NCI-H524 (cell line): ENCODE measurements at regions not wholly inside any gene's neighbourhood (a gene's known extent, or its start where the extent isn't known, plus 50 kb on each side); places are given as distances from the start of the nearest gene placed in this dataset.

Experiments used
- DNase-seq, 2 experiments: peaks; one replicate each; lab custom pipeline; 2025; lab: John Stamatoyannopoulos, UW

GRCh38 chr5:158368686-158369085 is 509.7 kb upstream of the CLINT1 start:
- peak in 1 of 2 experiments; percentile 75 for DNase-seq

GRCh38 chr5:158364367-158364766 is 505.4 kb upstream of the CLINT1 start:
- no peak for DNase-seq

- DNase-seq: no peak
These were observed 496.0 kb upstream of the CLINT1 start for GRCh38 chr5:158354958-158355357.

- peak in 1 of 2 experiments; percentile 37 for DNase-seq
These were observed 492.7 kb upstream of the CLINT1 start for GRCh38 chr5:158351485-158352125.

- DNase-seq: no peak
These were observed 491.0 kb upstream of the CLINT1 start for GRCh38 chr5:158349987-158350386.

- no peak for DNase-seq
These were observed 485.4 kb upstream of the CLINT1 start for GRCh38 chr5:158344376-158344775.

- no peak for DNase-seq
These were observed 481.7 kb upstream of the CLINT1 start for GRCh38 chr5:158340608-158341007.

- DNase-seq: peak in 1 of 2 experiments; percentile 14
These were observed 467.3 kb upstream of the CLINT1 start for GRCh38 chr5:158326256-158326655.

GRCh38 chr5:158324236-158324635 is 465.3 kb upstream of the CLINT1 start:
- peak; percentile 27 to 71 for DNase-seq

- DNase-seq: no peak
These were observed 463.7 kb upstream of the CLINT1 start for GRCh38 chr5:158322620-158323019.

- DNase-seq: no peak
These were observed 462.0 kb upstream of the CLINT1 start for GRCh38 chr5:158320934-158321333.

- DNase-seq: peak; percentile 74 to 92
These were observed 461.3 kb upstream of the CLINT1 start for GRCh38 chr5:158320178-158320674.

GRCh38 chr5:158317507-158317906 is 458.6 kb upstream of the CLINT1 start:
- DNase-seq: peak; percentile 93 to 96

GRCh38 chr5:158313733-158314464 is 455.0 kb upstream of the CLINT1 start:
- peak; percentile 42 to 81 for DNase-seq

- no peak for DNase-seq
These were observed 454.2 kb upstream of the CLINT1 start for GRCh38 chr5:158313027-158313732.

- no peak for DNase-seq
These were observed 450.3 kb upstream of the CLINT1 start for GRCh38 chr5:158309088-158309807.

GRCh38 chr5:158308429-158309025 is 449.6 kb upstream of the CLINT1 start:
- no peak for DNase-seq

- DNase-seq: no peak
These were observed 446.9 kb upstream of the CLINT1 start for GRCh38 chr5:158305861-158306260.

GRCh38 chr5:158304607-158305006 is 445.7 kb upstream of the CLINT1 start:
- no peak for DNase-seq

GRCh38 chr5:158303883-158304282 is 444.9 kb upstream of the CLINT1 start:
- DNase-seq: no peak

GRCh38 chr5:158303275-158303674 is 444.3 kb upstream of the CLINT1 start:
- DNase-seq: no peak

- DNase-seq: no peak
These were observed 443.1 kb upstream of the CLINT1 start for GRCh38 chr5:158302029-158302428.
